ENCODE measurements at regions not wholly inside any gene's neighbourhood (a gene's known extent, or its start where the extent isn't known, plus 50 kb on each side); places are given as distances from the start of the nearest gene placed in this dataset.

- no peak for TF ChIP-seq CTCF (conservative IDR thresholded peaks at IDR 0.05; ENCODE audit: control insufficient read depth, insufficient read depth, low read depth, low read length)
- peak; percentile 18 for DNase-seq (ENCODE audit: low read depth)
- no peak overlapping the region for H3K4me3 ChIP-seq (ENCODE audit: control insufficient read depth, low read depth, low read length)
These were observed 183.6 kb downstream of the ABHD5 start for GRCh38 chr3:43874290-43874689.

- no peak overlapping the region for H3K4me3 ChIP-seq (ENCODE audit: control insufficient read depth, low read depth, low read length)
- no peak for TF ChIP-seq CTCF (conservative IDR thresholded peaks at IDR 0.05; ENCODE audit: control insufficient read depth, insufficient read depth, low read depth, low read length)
These were observed 184.0 kb downstream of the ABHD5 start for GRCh38 chr3:43874731-43875130.

GRCh38 chr3:43876648-43877047 is 185.9 kb downstream of the ABHD5 start:
- no peak for TF ChIP-seq CTCF (conservative IDR thresholded peaks at IDR 0.05; ENCODE audit: control insufficient read depth, insufficient read depth, low read depth, low read length)
- H3K4me3 ChIP-seq (ENCODE audit: control insufficient read depth, low read depth, low read length): no peak overlapping the region
- DNase-seq (ENCODE audit: low read depth): no peak

More at GRCh38 chr3:43874731-43875130, 184.0 kb downstream of the ABHD5 start:
- peak; percentile 14 for DNase-seq (ENCODE audit: low read depth)

GRCh38 chr3:43879166-43879565 is 188.4 kb downstream of the ABHD5 start:
- TF ChIP-seq CTCF (conservative IDR thresholded peaks at IDR 0.05; ENCODE audit: control insufficient read depth, insufficient read depth, low read depth, low read length): peak; percentile 47
- H3K4me3 ChIP-seq (ENCODE audit: control insufficient read depth, low read depth, low read length): no peak overlapping the region
- DNase-seq (ENCODE audit: low read depth): peak; percentile 34

GRCh38 chr3:43882976-43883680 is 192.4 kb downstream of the ABHD5 start:
- no peak for TF ChIP-seq CTCF (conservative IDR thresholded peaks at IDR 0.05; ENCODE audit: control insufficient read depth, insufficient read depth, low read depth, low read length)
- no peak for DNase-seq (ENCODE audit: low read depth)
- H3K4me3 ChIP-seq (ENCODE audit: control insufficient read depth, low read depth, low read length): no peak overlapping the region

- H3K4me3 ChIP-seq (ENCODE audit: control insufficient read depth, low read depth, low read length): no peak overlapping the region
- TF ChIP-seq CTCF (conservative IDR thresholded peaks at IDR 0.05; ENCODE audit: control insufficient read depth, insufficient read depth, low read depth, low read length): no peak
- DNase-seq (ENCODE audit: low read depth): no peak
These were observed 193.1 kb downstream of the ABHD5 start for GRCh38 chr3:43883729-43884396.
